ENCODE measurements at regions not wholly inside any gene's neighbourhood (a gene's known extent, or its start where the extent isn't known, plus 50 kb on each side); places are given as distances from the start of the nearest gene placed in this dataset.

DNA sequence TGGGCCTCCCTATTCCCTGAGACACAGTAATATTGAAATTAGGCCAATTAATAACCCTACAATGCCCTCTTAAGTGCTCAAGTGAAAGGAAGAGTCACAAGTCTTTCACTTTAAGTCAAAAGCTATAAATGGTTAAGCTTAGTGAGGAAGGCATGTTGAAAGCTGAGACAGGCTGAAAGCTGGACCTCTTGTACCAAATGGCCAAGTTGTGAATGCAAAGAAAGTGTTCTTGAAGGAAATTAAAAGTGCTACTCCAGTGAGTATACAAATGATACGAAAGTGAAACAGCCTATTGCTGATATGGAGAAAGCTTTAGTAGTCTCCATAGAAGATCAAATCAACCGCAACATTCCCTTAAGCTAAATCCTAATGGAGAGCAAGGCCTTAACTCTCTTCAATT is 140.8 kb downstream of the PTCSC3 start:
- ATAC-seq = no peak

GRCh38 chr14:36028665-36029064 is 147.9 kb downstream of the PTCSC3 start:
- no peak for DNase-seq (ENCODE audit: low spot score)
- no peak for ATAC-seq

More for the DNA sequence above, 140.8 kb downstream of the PTCSC3 start:
- DNase-seq (ENCODE audit: low spot score) = no peak

DNA sequence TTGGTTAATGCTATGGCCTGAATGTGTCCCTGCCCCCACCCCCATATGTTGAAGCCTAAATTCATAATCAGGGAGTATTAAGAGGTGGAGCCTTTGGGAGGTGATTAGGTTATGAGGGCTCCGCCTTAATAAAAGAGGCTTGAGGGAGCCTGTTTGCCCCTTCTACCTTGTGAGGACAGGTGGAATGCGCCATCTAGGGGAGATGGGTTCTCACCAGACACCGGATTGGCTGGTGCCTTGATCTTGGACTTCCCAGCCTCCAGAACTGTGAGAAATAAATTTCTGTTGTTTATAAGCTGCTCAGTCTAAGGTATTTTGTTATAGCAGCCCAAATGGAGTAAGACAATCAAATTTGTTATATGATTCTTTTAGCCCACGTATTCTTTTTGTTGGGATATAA is 148.3 kb downstream of the PTCSC3 start:
- ATAC-seq (no peak), DNase-seq (ENCODE audit: low spot score) (no peak)

DNA sequence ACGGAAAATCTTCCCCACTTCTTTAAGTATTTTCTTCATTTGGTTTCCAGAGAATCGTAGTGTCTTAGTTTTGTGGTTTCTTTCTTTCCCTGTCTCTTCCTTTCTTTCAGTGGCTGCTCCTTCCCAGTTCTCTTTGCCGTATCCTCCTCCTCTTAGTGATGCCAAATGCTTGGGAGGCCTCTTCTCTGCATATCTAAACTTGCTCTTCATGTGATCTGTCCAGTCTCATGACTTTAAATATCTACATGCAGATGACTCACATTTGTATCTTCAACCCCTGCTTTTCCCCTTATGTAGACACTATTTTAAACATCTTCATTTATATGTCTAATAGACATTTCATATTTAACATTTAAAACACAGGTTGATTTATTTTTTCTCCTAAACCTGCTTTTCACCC is 149.2 kb downstream of the PTCSC3 start:
- no peak for ATAC-seq
- no peak for DNase-seq (ENCODE audit: low spot score)

GRCh38 chr14:36022765-36023410 is 153.6 kb downstream of the PTCSC3 start:
- ATAC-seq = peak; percentile 81

DNA sequence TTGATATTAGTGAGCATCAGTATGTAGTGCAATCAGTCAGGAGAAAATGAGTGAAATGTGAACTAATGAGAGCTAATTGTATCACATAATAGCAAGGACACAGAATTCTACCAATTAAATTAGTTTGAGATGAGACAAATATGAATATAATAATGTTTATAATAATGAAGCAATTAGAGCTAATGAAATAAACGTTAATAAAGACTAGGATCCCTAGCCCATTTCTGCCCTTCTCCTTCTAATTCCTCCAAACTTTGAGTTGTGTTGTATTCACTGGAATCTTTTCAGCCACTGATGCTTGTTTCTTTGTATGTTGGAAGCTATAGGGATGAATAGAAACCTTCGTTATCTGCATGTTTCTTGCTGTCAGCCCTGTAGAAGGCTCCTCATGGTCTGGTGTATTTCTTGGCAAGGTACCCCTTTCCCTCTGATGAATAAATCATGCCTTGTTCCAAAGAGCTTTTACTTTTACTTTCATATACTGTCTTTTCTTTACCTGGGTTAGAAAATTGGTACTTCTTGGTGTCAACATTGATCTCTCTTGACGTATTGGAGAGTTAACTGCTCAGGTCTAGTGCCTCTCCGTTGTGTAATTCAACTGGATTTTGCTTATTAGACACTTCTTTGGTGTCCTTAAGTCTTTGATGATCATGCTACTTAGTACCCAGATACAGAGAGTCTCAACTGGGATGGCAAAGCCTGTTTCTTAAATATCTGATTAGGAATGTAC is 154.8 kb downstream of the PTCSC3 start:
- no peak for ATAC-seq
- no peak for DNase-seq (ENCODE audit: low spot score)

More at GRCh38 chr14:36022765-36023410, 153.6 kb downstream of the PTCSC3 start:
- DNase-seq (ENCODE audit: low spot score) = no peak

DNA sequence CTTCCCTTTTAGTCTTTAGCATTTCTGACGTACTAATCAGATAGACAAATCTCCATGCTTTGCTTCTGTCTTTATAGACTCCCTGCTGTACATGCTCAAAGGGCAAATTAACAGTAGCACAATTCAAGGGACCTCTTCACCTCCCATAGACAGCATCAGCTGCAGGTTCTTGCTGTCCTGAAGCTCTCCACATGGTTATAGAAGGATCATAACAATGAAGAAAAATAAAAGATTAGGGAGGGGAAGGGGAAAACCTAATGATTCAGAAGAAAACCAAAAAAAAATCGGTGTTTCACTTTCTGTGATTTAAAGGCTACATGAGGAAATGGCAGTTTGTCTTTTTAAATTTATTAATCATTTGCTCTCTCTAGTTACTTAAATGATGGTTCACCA is 155.5 kb downstream of the PTCSC3 start:
- no peak for ATAC-seq
- DNase-seq (ENCODE audit: low spot score) = no peak

GRCh38 chr14:36020120-36021029 is 156.1 kb downstream of the PTCSC3 start:
- no peak for ATAC-seq

GRCh38 chr14:36019126-36019525 is 157.4 kb downstream of the PTCSC3 start:
- DNase-seq (ENCODE audit: low spot score) (no peak), ATAC-seq (no peak)

More at GRCh38 chr14:36020120-36021029, 156.1 kb downstream of the PTCSC3 start:
- no peak for DNase-seq (ENCODE audit: low spot score)

DNA sequence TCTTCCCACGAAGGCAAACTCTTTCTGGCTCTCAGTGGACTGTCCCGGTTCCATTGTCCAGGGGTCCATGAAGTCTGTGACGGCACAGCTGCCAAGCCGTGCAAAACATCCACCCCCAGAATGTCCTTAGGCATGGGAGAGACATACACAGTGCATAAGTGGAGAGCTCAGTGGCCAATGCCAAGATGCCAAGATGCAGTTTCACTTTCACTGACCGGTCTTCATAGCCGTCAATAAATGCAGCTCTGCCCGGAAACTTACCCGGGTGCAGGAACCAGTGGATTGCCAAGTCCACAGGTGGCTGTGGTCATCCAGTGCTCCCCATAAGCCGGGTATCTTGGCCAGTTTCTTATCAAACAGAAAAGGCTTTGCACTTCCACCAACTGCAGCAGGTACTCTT is 162.3 kb downstream of the PTCSC3 start:
- peak; percentile 63 for ATAC-seq
- DNase-seq (ENCODE audit: low spot score) = no peak

- no peak for ATAC-seq
- DNase-seq (ENCODE audit: low spot score) = no peak
Observed at GRCh38 chr14:36013483-36013882, 163.0 kb downstream of the PTCSC3 start.

GRCh38 chr14:36012621-36013020 is 163.9 kb downstream of the PTCSC3 start:
- ATAC-seq (no peak), DNase-seq (ENCODE audit: low spot score) (no peak)

DNA sequence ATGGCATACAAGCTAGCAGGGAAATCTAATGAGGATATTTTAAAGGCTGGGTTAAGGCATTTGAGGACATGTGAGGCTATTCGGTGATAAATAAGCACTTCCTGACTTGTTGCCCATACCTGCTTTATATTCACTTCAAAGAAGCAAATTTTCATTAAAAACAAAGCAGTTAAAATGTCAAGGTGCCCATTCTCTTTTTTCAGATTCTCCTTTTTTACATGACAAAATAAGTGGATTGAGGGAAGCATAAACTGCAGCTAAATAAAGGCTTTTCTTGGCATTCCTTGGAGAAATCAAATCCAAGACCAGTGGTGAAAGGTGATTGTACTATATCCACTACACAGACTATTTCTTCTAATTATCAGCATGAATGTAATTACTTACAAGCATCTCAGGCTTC is 166.9 kb downstream of the PTCSC3 start:
- DNase-seq (ENCODE audit: low spot score) = no peak

DNA sequence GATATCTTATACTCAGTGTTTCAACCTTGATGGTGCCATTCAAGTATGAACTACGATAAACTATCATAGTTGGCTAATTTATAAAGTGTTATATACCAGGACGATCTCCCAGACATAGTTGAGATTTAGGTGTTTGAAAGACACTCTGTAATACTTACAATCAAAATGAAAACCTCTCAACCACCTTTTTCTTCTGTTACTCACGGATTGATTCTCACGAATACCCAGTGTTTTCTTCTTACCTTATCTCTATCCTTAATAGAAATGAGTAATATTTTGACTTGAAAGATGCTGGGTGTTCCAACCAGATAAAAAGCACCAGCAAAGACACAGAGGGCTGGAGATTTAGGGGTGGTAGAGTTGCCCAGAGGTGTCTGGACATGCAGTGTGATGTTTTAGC is 169.9 kb downstream of the PTCSC3 start:
- no peak for DNase-seq (ENCODE audit: low spot score)
- ATAC-seq = no peak

More for the DNA sequence above, 166.9 kb downstream of the PTCSC3 start:
- no peak for ATAC-seq

DNA sequence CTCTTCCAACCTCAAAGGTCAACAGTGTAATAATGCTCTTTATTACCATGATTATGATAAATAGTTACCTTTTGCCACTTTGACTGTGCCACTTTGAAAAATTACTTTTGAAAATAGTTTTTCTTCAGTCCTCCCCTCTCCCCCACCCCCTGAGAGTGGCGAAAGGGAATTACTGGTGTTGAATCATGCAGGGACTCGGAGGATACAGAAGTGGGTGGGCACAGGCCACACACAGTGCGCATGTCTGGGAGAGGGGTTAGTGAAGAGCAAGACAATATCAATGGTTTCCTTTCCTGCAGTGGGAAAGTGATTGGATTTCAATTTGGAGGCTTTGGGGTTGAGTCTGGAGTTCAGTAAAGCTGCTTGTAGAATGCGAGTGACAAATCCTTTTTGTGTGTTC is 170.9 kb downstream of the PTCSC3 start:
- DNase-seq (ENCODE audit: low spot score) (no peak), ATAC-seq (no peak)

DNA sequence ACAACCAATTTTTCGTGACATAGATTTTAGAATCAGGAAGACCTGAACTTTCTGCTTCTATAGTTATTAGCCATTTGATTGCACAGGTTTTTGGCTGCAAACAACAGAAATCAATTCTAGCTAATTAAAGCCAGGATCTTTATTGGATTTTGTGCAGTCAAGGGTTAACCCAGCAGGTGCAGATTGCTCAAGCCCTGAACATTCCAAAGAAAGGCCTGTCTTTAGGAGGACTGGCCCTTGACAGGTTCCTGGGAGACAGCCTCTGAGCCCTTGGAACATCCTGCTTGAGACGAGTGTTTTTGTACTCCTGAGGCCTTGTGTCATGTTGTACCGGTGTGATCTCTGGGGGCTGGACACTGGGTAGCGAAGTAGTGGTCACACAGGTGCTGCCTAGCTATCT is 174.6 kb downstream of the PTCSC3 start:
- DNase-seq (ENCODE audit: low spot score) (no peak), ATAC-seq (no peak)

DNA sequence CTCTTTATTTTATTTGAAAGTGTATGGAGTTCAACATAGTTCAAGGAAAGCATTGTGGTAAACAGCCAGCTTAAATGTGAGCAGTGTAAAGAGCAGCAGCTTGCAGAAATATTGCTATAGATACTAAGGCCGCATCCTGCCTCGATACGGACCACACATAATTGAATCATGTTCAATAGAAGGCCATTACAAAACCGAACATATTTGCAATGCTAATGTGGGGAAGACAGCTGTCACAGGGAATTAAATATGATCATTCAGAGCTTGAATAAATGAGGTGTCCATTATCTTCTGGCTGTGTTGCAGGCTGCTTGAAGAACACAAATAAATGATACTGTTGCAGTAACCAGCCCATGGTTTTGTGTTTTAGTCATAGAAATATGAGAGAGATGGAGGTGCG is 173.2 kb downstream of the BRMS1L start:
- DNase-seq (ENCODE audit: low spot score) (no peak), ATAC-seq (no peak)

DNA sequence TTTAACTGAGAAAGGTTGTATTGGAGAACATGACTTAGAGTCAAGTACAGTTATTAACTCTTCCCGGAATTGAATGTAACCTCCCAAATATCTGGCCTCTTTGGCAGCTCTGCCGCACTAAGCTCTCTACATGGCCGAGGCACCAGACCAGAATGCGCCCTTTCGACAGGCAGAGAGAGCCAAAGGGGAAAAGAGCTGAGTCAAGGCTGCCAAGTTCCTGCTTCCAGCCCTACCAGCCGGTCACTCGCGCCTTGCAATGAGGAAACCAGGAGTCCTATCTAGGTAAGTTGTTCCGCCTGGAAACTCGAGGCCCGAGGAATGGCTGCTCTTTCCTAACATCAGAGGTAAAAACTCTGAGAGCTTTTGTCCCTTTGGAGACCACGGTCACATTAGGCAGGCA is 172.2 kb downstream of the BRMS1L start:
- no peak for DNase-seq (ENCODE audit: low spot score)
- no peak for ATAC-seq

DNA sequence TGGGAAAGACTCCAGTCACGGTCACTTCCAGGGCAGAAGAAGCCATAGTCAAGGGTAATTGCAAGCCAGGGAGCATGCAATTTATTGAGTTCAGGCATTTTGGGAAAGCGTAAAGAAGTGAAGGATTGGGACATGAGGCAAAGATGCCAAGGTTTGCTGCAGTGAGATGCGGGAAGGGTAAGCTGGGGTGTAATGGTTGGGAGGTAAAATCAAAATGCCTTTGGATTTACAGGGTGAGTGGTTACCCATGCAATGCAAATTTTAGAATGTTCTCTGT is 167.5 kb downstream of the BRMS1L start:
- no peak for ATAC-seq
- no peak for DNase-seq (ENCODE audit: low spot score)

DNA sequence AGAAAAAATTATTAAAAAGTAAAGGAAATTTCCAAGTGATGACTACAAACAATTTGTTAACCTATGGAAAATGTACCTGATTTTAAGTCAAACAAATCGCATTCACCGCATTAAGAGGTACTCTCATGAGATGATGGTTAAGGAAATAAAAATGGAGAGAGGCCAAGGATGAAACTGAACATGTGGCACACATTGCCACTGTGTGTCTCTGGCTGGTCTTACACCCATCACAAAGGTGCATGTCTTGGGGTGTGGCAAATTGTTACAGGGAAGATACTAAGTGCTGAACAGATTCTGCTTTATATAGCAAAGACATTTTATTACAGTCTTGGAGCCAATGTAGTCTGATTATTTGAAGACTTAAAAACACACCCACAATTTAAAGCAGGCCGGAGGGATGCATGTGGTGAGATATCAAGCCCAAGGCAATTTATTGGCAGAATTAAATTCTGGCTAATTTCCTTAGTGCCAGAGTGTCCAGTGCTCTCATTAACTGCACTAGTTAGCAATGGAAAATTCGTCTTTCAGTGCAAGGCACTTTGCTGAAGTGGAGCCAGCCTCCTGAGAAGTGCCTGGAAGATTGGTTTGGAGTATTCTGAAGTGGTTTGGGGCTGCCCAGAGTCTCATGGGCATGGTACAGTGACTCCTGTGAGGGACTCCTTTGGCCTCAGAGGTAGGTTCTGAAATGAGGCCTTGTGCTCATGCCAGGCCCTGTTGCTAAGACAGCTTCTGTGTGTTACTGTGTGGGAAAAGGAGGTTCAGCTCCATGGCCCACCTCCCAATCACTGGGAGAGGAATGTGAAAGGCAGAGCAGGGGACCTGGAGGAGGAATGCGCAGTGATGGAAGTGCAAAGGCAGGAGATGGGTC is 166.9 kb downstream of the BRMS1L start:
- ATAC-seq (no peak), DNase-seq (ENCODE audit: low spot score) (no peak)

- DNase-seq (ENCODE audit: low spot score) (no peak), ATAC-seq (no peak)
Observed at GRCh38 chr14:35991356-35991755, 165.2 kb downstream of the BRMS1L start.
